Mesendoderm (in vitro differentiated cells): ENCODE measurements at regions not wholly inside any gene's neighbourhood (a gene's known extent, or its start where the extent isn't known, plus 50 kb on each side); places are given as distances from the start of the nearest gene placed in this dataset.
A peak's percentile ranks its signal among the peaks of the same experiment; 100 is the strongest.
"Not testable (repeated sequence)": the region's sequence is repeated elsewhere in the genome, so short reads cannot be mapped to it uniquely, and the experiment has no call there.

Experiments used
- DNase-seq: peaks from one replicate; pipeline ENCODE4 v3.0.0; 2013
- H2AK5ac ChIP-seq: 2 replicates; pipeline ENCODE4 v1.6.1; 2013; ENCODE audit warnings: low read length, inconsistent platforms
- H2BK120ac ChIP-seq: 2 replicates; pipeline ENCODE4 v1.6.1; 2013; ENCODE audit warnings: low read depth, mild to moderate bottlenecking, low read length, moderate library complexity, mixed read lengths
- H2BK15ac ChIP-seq: replicated peaks from 2 replicates; pipeline ENCODE4 v1.6.1; 2013; ENCODE audit warnings: low read depth, mild to moderate bottlenecking, moderate library complexity
- H2BK5ac ChIP-seq: 2 replicates; pipeline ENCODE4 v1.6.1; 2013; ENCODE audit warnings: low read length, inconsistent platforms
- H3K18ac ChIP-seq: 2 replicates; pipeline ENCODE4 v1.6.1; 2013; ENCODE audit warnings: mild to moderate bottlenecking, low read length, mixed read lengths
- H3K23ac ChIP-seq: one replicate; pipeline ENCODE4 v1.6.1; 2013; ENCODE audit warnings: low read length
- H3K27ac ChIP-seq: 2 replicates; pipeline ENCODE4 v1.5.1; 2013; ENCODE audit warnings: low read depth, mild to moderate bottlenecking, inconsistent platforms, low read length, moderate library complexity
- H3K27me3 ChIP-seq: 2 replicates; pipeline ENCODE4 v1.6.1; 2013; ENCODE audit warnings: low read length, control low read depth, mild to moderate bottlenecking, inconsistent platforms; ENCODE audit not compliant: insufficient read depth, poor library complexity
- H3K36me3 ChIP-seq: 2 replicates; pipeline ENCODE4 v1.6.1; 2013; ENCODE audit warnings: low read length, inconsistent platforms; ENCODE audit not compliant: control insufficient read depth, insufficient read depth
- H3K4ac ChIP-seq: one replicate; pipeline ENCODE4 v1.6.1; 2013; ENCODE audit warnings: low read depth, mild to moderate bottlenecking, low read length, moderate library complexity
- H3K4me1 ChIP-seq: 2 replicates; pipeline ENCODE4 v1.6.1; 2013; ENCODE audit warnings: low read depth, low read length, inconsistent platforms; ENCODE audit not compliant: control insufficient read depth
- H3K4me2 ChIP-seq: 2 replicates; pipeline ENCODE4 v1.6.1; 2013; ENCODE audit warnings: low read length
- H3K4me3 ChIP-seq: 2 replicates; pipeline ENCODE4 v1.5.1; 2013; ENCODE audit warnings: mild to moderate bottlenecking, low read length
- H3K56ac ChIP-seq: one replicate; pipeline ENCODE4 v1.6.1; 2013; ENCODE audit warnings: low read length
- H3K79me1 ChIP-seq: 2 replicates; pipeline ENCODE4 v1.6.1; 2013; ENCODE audit warnings: low read length, inconsistent platforms
- H3K79me2 ChIP-seq: 2 replicates; pipeline ENCODE4 v1.6.1; 2013; ENCODE audit warnings: mild to moderate bottlenecking, low read length; ENCODE audit not compliant: control insufficient read depth, insufficient read depth
- H3K9ac ChIP-seq: 2 replicates; pipeline ENCODE4 v1.6.1; 2013; ENCODE audit warnings: low read length, inconsistent platforms
- H4K5ac ChIP-seq: one replicate; pipeline ENCODE4 v1.6.1; 2013; ENCODE audit warnings: low read length
- H4K8ac ChIP-seq: one replicate; pipeline ENCODE4 v1.6.1; 2013; ENCODE audit warnings: low read depth, mild to moderate bottlenecking, control low read depth, low read length, moderate library complexity
- WGBS: extraction: QIAGEN DNeasy Blood & Tissue Kit; methylation state at CpG from one replicate; pipeline ENCODE4 v1.1.7; 2013; ENCODE audit warnings: low lambda C conversion rate, missing lambda C conversion rate; ENCODE audit not compliant: insufficient coverage; ENCODE audit errors: extremely low coverage; 5-methylcytosine and 5-hydroxymethylcytosine counted together

- Histone ChIP-seq H3K18ac (no peak overlapping the region), H2AK5ac (no peak overlapping the region), H4K5ac (no peak overlapping the region), H3K79me1 (no peaks in the 10 kb centered on the region), H3K4me2 (no peak overlapping the region), H3K27me3 (no peaks in the 10 kb centered on the region), H3K4me1 (no peaks in the 10 kb centered on the region), H3K4me3 (no peak overlapping the region), H3K4ac (no peak overlapping the region), H3K79me2 (no peaks in the 10 kb centered on the region), H2BK15ac (no peak overlapping the region), H2BK120ac (no peak overlapping the region), H2BK5ac (no peak overlapping the region), H3K56ac (no peak overlapping the region), H3K9ac (no peak overlapping the region), H3K23ac (no peak overlapping the region), H3K27ac (no peak overlapping the region), H3K36me3 (no peaks in the 10 kb centered on the region), H4K8ac (no peak overlapping the region)
- WGBS = no CpG with 5 or more reads among the region's 39 CpGs
- DNase-seq = no peak
Measured at GRCh38 chr6:167420858-167421766, 96.2 kb downstream of the TTLL2 start.

DNA sequence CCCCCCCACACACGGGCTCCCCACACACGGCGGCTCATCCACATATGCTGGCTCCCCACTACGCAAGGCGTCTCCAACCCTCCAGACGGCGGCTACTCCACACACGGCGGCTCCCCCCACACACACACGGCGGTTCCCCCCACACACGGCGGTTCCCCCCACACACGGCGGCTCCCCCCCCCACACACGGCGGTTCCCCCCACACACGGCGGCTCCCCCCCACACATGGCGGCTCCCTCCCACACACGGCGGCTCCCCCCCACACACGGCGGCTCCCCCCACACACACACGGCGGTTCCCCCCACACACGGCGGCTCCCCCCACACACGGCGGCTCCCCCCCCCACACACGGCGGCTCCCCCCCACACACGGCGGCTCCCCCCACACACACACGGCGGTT, 97.1 kb downstream of the TTLL2 start:
- not testable (repeated sequence) for H3K27me3 ChIP-seq, H4K5ac ChIP-seq, H3K27ac ChIP-seq, H3K36me3 ChIP-seq, H3K79me1 ChIP-seq, H3K4me3 ChIP-seq, H3K4me1 ChIP-seq, H2BK15ac ChIP-seq, H2BK5ac ChIP-seq, H3K4ac ChIP-seq, H3K56ac ChIP-seq, H3K9ac ChIP-seq, H2BK120ac ChIP-seq, H3K18ac ChIP-seq, H4K8ac ChIP-seq, H3K79me2 ChIP-seq, H3K4me2 ChIP-seq, H2AK5ac ChIP-seq, DNase-seq, H3K23ac ChIP-seq
- WGBS = no CpG with 5 or more reads among the region's 36 CpGs

GRCh38 chr6:167422934-167423333, 98.0 kb downstream of the TTLL2 start:
- H3K4me3 ChIP-seq = no peak overlapping the region
- no peak overlapping the region for H3K9ac ChIP-seq
- no peak overlapping the region for H3K23ac ChIP-seq
- H3K18ac ChIP-seq = no peak overlapping the region
- H3K4ac ChIP-seq = no peak overlapping the region
- H3K27me3 ChIP-seq = no peaks in the 10 kb centered on the region
- H2BK120ac ChIP-seq = no peak overlapping the region
- no peak overlapping the region for H3K56ac ChIP-seq
- no peak overlapping the region for H4K5ac ChIP-seq
- H3K79me1 ChIP-seq = no peaks in the 10 kb centered on the region
- H3K4me1 ChIP-seq = no peaks in the 10 kb centered on the region
- no peak overlapping the region for H3K27ac ChIP-seq
- WGBS = no CpG with 5 or more reads among the region's 23 CpGs
- DNase-seq = no peak
- no peak overlapping the region for H2AK5ac ChIP-seq
- H2BK5ac ChIP-seq = no peak overlapping the region
- H3K79me2 ChIP-seq = no peaks in the 10 kb centered on the region
- H2BK15ac ChIP-seq = no peak overlapping the region
- no peak overlapping the region for H4K8ac ChIP-seq
- H3K36me3 ChIP-seq = no peaks in the 10 kb centered on the region
- H3K4me2 ChIP-seq = no peak overlapping the region

GRCh38 chr6:167424060-167424673, 99.3 kb downstream of the TTLL2 start:
- H3K4me2 ChIP-seq = no peak overlapping the region
- H2BK120ac ChIP-seq = no peak overlapping the region
- no peak overlapping the region for H3K4me3 ChIP-seq
- H3K23ac ChIP-seq = no peak overlapping the region
- peak; percentile 7 for DNase-seq
- no CpG with 5 or more reads among the region's 22 CpGs for WGBS
- H3K36me3 ChIP-seq = no peaks in the 10 kb centered on the region
- H3K27me3 ChIP-seq = no peaks in the 10 kb centered on the region
- no peak overlapping the region for H4K5ac ChIP-seq
- no peak overlapping the region for H3K56ac ChIP-seq
- no peak overlapping the region for H4K8ac ChIP-seq
- H3K9ac ChIP-seq = no peak overlapping the region
- no peaks in the 10 kb centered on the region for H3K4me1 ChIP-seq
- H3K18ac ChIP-seq = no peak overlapping the region
- H2BK5ac ChIP-seq = no peak overlapping the region
- no peaks in the 10 kb centered on the region for H3K79me2 ChIP-seq
- H3K79me1 ChIP-seq = no peaks in the 10 kb centered on the region
- no peak overlapping the region for H2AK5ac ChIP-seq
- no peak overlapping the region for H3K27ac ChIP-seq
- H2BK15ac ChIP-seq = no peak overlapping the region
- no peak overlapping the region for H3K4ac ChIP-seq

DNA sequence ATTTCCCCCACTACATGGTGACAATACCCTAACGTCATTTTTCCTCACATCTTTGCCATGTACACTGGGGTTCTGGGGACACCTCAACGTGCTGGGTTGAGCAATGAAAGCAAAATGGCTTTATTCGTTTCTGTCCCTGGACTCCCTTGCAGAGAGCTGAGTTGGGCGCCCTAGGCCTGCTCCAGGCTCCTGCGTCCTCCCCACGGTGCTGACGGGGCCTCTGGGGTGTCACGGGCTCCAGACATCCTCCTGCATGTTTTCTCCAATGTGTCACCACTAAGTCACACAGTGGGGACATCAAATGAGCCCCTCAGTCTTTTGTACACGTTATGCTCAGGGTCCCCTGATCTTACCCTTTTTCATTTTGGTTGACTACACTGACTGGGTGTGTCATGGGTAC, 99.8 kb downstream of the TTLL2 start:
- H3K4me1 ChIP-seq = no peaks in the 10 kb centered on the region
- H3K56ac ChIP-seq = no peak overlapping the region

More for the DNA sequence above, 99.8 kb downstream of the TTLL2 start:
- Histone ChIP-seq H3K18ac (no peak overlapping the region), H3K23ac (no peak overlapping the region), H3K27me3 (no peaks in the 10 kb centered on the region), H2BK5ac (no peak overlapping the region), H4K8ac (no peak overlapping the region), H3K4me3 (no peak overlapping the region), H3K27ac (no peak overlapping the region), H2BK120ac (no peak overlapping the region), H3K4me2 (no peak overlapping the region), H2BK15ac (no peak overlapping the region), H3K36me3 (no peaks in the 10 kb centered on the region), H2AK5ac (no peak overlapping the region), H3K79me1 (no peaks in the 10 kb centered on the region), H3K4ac (no peak overlapping the region), H4K5ac (no peak overlapping the region), H3K79me2 (no peaks in the 10 kb centered on the region), H3K9ac (no peak overlapping the region)
- WGBS = no CpG with 5 or more reads among the region's 9 CpGs
- DNase-seq = no peak
